ENCODE measurements at regions not wholly inside any gene's neighbourhood (a gene's known extent, or its start where the extent isn't known, plus 50 kb on each side); places are given as distances from the start of the nearest gene placed in this dataset.

- H3K4me3 ChIP-seq (ENCODE audit: low read depth, low read length), result no peak overlapping the region
- TF ChIP-seq CTCF (IDR thresholded peaks at IDR 0.05; ENCODE audit: low read depth, low read length, missing control alignments), result no peak
- DNase-seq (ENCODE audit: low read depth), result no peak
These were observed 768.1 kb upstream of the RIOK2 start for GRCh38 chr5:97951139-97951538.

GRCh38 chr5:97955450-97955849 is 772.4 kb upstream of the RIOK2 start:
- no peak for TF ChIP-seq CTCF (IDR thresholded peaks at IDR 0.05; ENCODE audit: low read depth, low read length, missing control alignments)
- no peak overlapping the region for H3K4me3 ChIP-seq (ENCODE audit: low read depth, low read length)
- no peak for DNase-seq (ENCODE audit: low read depth)

GRCh38 chr5:97967292-97967691 is 784.2 kb upstream of the RIOK2 start:
- H3K4me3 ChIP-seq (ENCODE audit: low read depth, low read length), result no peak overlapping the region
- TF ChIP-seq CTCF (IDR thresholded peaks at IDR 0.05; ENCODE audit: low read depth, low read length, missing control alignments), result no peak
- DNase-seq (ENCODE audit: low read depth), result no peak

- no peak for TF ChIP-seq CTCF (IDR thresholded peaks at IDR 0.05; ENCODE audit: low read depth, low read length, missing control alignments)
- no peak for DNase-seq (ENCODE audit: low read depth)
- no peak overlapping the region for H3K4me3 ChIP-seq (ENCODE audit: low read depth, low read length)
These were observed 785.3 kb upstream of the RIOK2 start for GRCh38 chr5:97968346-97968745.

- no peak overlapping the region for H3K4me3 ChIP-seq (ENCODE audit: low read depth, low read length)
- no peak for DNase-seq (ENCODE audit: low read depth)
These were observed 793.7 kb upstream of the RGMB start for GRCh38 chr5:97979740-97980139.

GRCh38 chr5:97980291-97980690 is 793.2 kb upstream of the RGMB start:
- DNase-seq (ENCODE audit: low read depth), result no peak
- no peak overlapping the region for H3K4me3 ChIP-seq (ENCODE audit: low read depth, low read length)
- TF ChIP-seq CTCF (IDR thresholded peaks at IDR 0.05; ENCODE audit: low read depth, low read length, missing control alignments), result no peak

More at GRCh38 chr5:97979740-97980139, 793.7 kb upstream of the RGMB start:
- no peak for TF ChIP-seq CTCF (IDR thresholded peaks at IDR 0.05; ENCODE audit: low read depth, low read length, missing control alignments)

- no peak for TF ChIP-seq CTCF (IDR thresholded peaks at IDR 0.05; ENCODE audit: low read depth, low read length, missing control alignments)
- DNase-seq (ENCODE audit: low read depth), result no peak
- H3K4me3 ChIP-seq (ENCODE audit: low read depth, low read length), result no peak overlapping the region
These were observed 787.4 kb upstream of the RGMB start for GRCh38 chr5:97986069-97986468.

Measured in GM12864 (cell line).